OCI-LY7 (cell line): ENCODE measurements at regions not wholly inside any gene's neighbourhood (a gene's known extent, or its start where the extent isn't known, plus 50 kb on each side); places are given as distances from the start of the nearest gene placed in this dataset.

Experiments
- EZH2phosphoT487 ChIP-seq: fragments of 200-600 bp; sonication (generic); IDR thresholded peaks from 2 replicates; pipeline ENCODE4 v1.6.1; 2018; ENCODE audit warnings: low read depth, borderline replicate concordance, mild to moderate bottlenecking, mixed run types, antibody characterized with exemption, low read length, moderate library complexity, mixed read lengths
- TF ChIP-seq, protein P1 (sequence below): fragments of 200-600 bp; sonication (generic); conservative IDR thresholded peaks from 2 replicates; pipeline ENCODE4 v1.5.1; 2014; ENCODE audit warnings: mild to moderate bottlenecking, antibody characterized with exemption, low read length, moderate library complexity, mixed read lengths

DNA sequence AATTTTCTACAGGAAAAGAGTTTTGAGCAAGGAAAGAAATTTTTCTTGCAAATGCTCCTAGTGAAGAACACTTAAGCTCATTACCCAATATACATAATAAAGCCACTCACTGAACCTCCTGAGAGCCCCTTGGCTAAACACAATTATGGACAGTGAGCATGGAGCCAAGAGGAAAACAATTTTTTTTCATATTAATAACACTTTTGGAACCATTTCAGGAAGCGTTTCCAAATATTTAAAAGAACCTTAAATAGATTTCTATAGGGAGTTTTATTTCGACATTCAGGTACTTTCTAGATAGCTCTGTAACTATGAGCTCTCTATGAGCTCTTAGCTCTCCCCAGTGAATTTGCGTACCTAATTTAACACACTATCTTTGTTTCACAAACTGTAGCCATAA, 581.1 kb downstream of the ZNF385D start:
- TF ChIP-seq, protein P1, sequence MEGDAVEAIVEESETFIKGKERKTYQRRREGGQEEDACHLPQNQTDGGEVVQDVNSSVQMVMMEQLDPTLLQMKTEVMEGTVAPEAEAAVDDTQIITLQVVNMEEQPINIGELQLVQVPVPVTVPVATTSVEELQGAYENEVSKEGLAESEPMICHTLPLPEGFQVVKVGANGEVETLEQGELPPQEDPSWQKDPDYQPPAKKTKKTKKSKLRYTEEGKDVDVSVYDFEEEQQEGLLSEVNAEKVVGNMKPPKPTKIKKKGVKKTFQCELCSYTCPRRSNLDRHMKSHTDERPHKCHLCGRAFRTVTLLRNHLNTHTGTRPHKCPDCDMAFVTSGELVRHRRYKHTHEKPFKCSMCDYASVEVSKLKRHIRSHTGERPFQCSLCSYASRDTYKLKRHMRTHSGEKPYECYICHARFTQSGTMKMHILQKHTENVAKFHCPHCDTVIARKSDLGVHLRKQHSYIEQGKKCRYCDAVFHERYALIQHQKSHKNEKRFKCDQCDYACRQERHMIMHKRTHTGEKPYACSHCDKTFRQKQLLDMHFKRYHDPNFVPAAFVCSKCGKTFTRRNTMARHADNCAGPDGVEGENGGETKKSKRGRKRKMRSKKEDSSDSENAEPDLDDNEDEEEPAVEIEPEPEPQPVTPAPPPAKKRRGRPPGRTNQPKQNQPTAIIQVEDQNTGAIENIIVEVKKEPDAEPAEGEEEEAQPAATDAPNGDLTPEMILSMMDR, result no peak
- no peak for TF ChIP-seq EZH2phosphoT487
